Stimulated activated naive CD8-positive, alpha-beta T cell treated with anti-CD3 and anti-CD28 coated beads, Interleukin-15, amount 100 ng/mL, for 72 hours (primary cell): ENCODE measurements at regions not wholly inside any gene's neighbourhood (a gene's known extent, or its start where the extent isn't known, plus 50 kb on each side); places are given as distances from the start of the nearest gene placed in this dataset.

Experiments used
- ATAC-seq: fragments of 150-1000 bp; cut with Tn5 transposase; 2 replicates; pipeline ENCODE4 v1.10.0; 2021; ENCODE audit warnings: mild to moderate bottlenecking, moderate library complexity
- DNase-seq, 2 donors: peaks; one replicate each; pipeline ENCODE4 v3.0.0; 2021 to 2022
- H3K27ac Mint-ChIP-seq, 2 donors: one replicate each; pipeline ENCODE4 v1.8.0; 2022; ENCODE audit warnings: mild to moderate bottlenecking in 2 of 2, mixed read lengths in 2 of 2, moderate library complexity in 2 of 2
- H3K27me3 Mint-ChIP-seq: one replicate; pipeline ENCODE4 v1.8.0; 2022; ENCODE audit warnings: mixed read lengths
- H3K4me1 Mint-ChIP-seq: one replicate; pipeline ENCODE4 v1.8.0; 2022; ENCODE audit warnings: mild to moderate bottlenecking, mixed read lengths
- H3K4me3 Mint-ChIP-seq, 2 donors: one replicate each; pipeline ENCODE4 v1.8.0; 2022; ENCODE audit warnings: mild to moderate bottlenecking in 2 of 2, mixed read lengths in 2 of 2, moderate library complexity in 1 of 2
- H3K9me3 Mint-ChIP-seq, 2 donors: one replicate each; pipeline ENCODE4 v1.8.0; 2022; ENCODE audit warnings: mixed read lengths in 2 of 2

- H3K27ac Mint-ChIP-seq: no peak overlapping the region
- no peaks in the 10 kb centered on the region for H3K27me3 Mint-ChIP-seq
- no peak for ATAC-seq
- H3K9me3 Mint-ChIP-seq: peaks cover 0 to 7% of the 10 kb centered on the region in 2 donors
- DNase-seq: no peak
- H3K4me3 Mint-ChIP-seq: no peak overlapping the region
- H3K4me1 Mint-ChIP-seq: no peaks in the 10 kb centered on the region
Observed at GRCh38 chr18:65477455-65477854, 273.4 kb upstream of the CDH7 start.

- Mint-ChIP-seq H3K4me1 (no peaks in the 10 kb centered on the region), H3K4me3 (no peak overlapping the region), H3K27ac (no peak overlapping the region), H3K9me3 (peaks cover 10 to 12% of the 10 kb centered on the region in 2 donors), H3K27me3 (no peaks in the 10 kb centered on the region)
- no peak for ATAC-seq
- DNase-seq: no peak
Observed at GRCh38 chr18:65468881-65469280, 281.9 kb upstream of the CDH7 start.

GRCh38 chr18:65464361-65464760 lies 286.5 kb upstream of the CDH7 start:
- no peak for ATAC-seq

GRCh38 chr18:65459741-65460140 lies 291.1 kb upstream of the CDH7 start:
- H3K27me3 Mint-ChIP-seq: no peaks in the 10 kb centered on the region
- no peak for DNase-seq
- no peaks in the 10 kb centered on the region for H3K4me1 Mint-ChIP-seq
- H3K27ac Mint-ChIP-seq: no peak overlapping the region
- H3K4me3 Mint-ChIP-seq: no peak overlapping the region
- H3K9me3 Mint-ChIP-seq: peaks cover 6 to 15% of the 10 kb centered on the region in 2 donors
- ATAC-seq: no peak

More at GRCh38 chr18:65464361-65464760, 286.5 kb upstream of the CDH7 start:
- no peak for DNase-seq
- Mint-ChIP-seq H3K9me3 (peaks cover 10 to 22% of the 10 kb centered on the region in 2 donors), H3K4me3 (no peak overlapping the region), H3K27me3 (no peaks in the 10 kb centered on the region), H3K27ac (no peak overlapping the region), H3K4me1 (no peaks in the 10 kb centered on the region)

GRCh38 chr18:65458871-65459270 lies 291.9 kb upstream of the CDH7 start:
- ATAC-seq: no peak
- H3K4me1 Mint-ChIP-seq: no peaks in the 10 kb centered on the region
- H3K27me3 Mint-ChIP-seq: no peaks in the 10 kb centered on the region

GRCh38 chr18:65439188-65439587 lies 311.6 kb upstream of the CDH7 start:
- no peak for DNase-seq
- Mint-ChIP-seq H3K9me3 (peaks cover 0 to 9% of the 10 kb centered on the region in 2 donors), H3K27me3 (no peaks in the 10 kb centered on the region)

More at GRCh38 chr18:65458871-65459270, 291.9 kb upstream of the CDH7 start:
- H3K9me3 Mint-ChIP-seq: peaks cover 3 to 12% of the 10 kb centered on the region in 2 donors
- H3K27ac Mint-ChIP-seq: no peak overlapping the region
- DNase-seq: no peak
- no peak overlapping the region for H3K4me3 Mint-ChIP-seq

GRCh38 chr18:65436430-65436829 lies 314.4 kb upstream of the CDH7 start:
- no peak overlapping the region for H3K4me3 Mint-ChIP-seq
- H3K4me1 Mint-ChIP-seq: no peaks in the 10 kb centered on the region
- DNase-seq (no peak), ATAC-seq (no peak)
- no peaks in the 10 kb centered on the region for H3K27me3 Mint-ChIP-seq
- no peak overlapping the region for H3K27ac Mint-ChIP-seq
- peaks cover 0 to 5% of the 10 kb centered on the region in 2 donors for H3K9me3 Mint-ChIP-seq

More at GRCh38 chr18:65439188-65439587, 311.6 kb upstream of the CDH7 start:
- no peak for ATAC-seq
- Mint-ChIP-seq H3K4me3 (no peak overlapping the region), H3K4me1 (no peaks in the 10 kb centered on the region), H3K27ac (no peak overlapping the region)

GRCh38 chr18:65435534-65435933 lies 315.3 kb upstream of the CDH7 start:
- no peaks in the 10 kb centered on the region for H3K4me1 Mint-ChIP-seq
- DNase-seq (no peak), ATAC-seq (no peak)
- H3K4me3 Mint-ChIP-seq: no peak overlapping the region
- H3K9me3 Mint-ChIP-seq: peaks cover 0 to 5% of the 10 kb centered on the region in 2 donors
- H3K27ac Mint-ChIP-seq: no peak overlapping the region
- no peaks in the 10 kb centered on the region for H3K27me3 Mint-ChIP-seq

GRCh38 chr18:65429601-65430000 lies 321.2 kb upstream of the CDH7 start:
- ATAC-seq: no peak
- no peaks in the 10 kb centered on the region for H3K9me3 Mint-ChIP-seq
- no peak for DNase-seq

GRCh38 chr18:65425366-65425765 lies 325.4 kb upstream of the CDH7 start:
- DNase-seq (no peak), ATAC-seq (no peak)
- Mint-ChIP-seq H3K9me3 (peaks cover 0 to 13% of the 10 kb centered on the region in 2 donors), H3K4me1 (no peaks in the 10 kb centered on the region), H3K27me3 (no peaks in the 10 kb centered on the region), H3K4me3 (no peak overlapping the region), H3K27ac (no peak overlapping the region)

More at GRCh38 chr18:65429601-65430000, 321.2 kb upstream of the CDH7 start:
- H3K27ac Mint-ChIP-seq: no peak overlapping the region
- no peaks in the 10 kb centered on the region for H3K27me3 Mint-ChIP-seq
- no peaks in the 10 kb centered on the region for H3K4me1 Mint-ChIP-seq
- no peak overlapping the region for H3K4me3 Mint-ChIP-seq

- no peak overlapping the region for H3K4me3 Mint-ChIP-seq
- H3K27me3 Mint-ChIP-seq: no peaks in the 10 kb centered on the region
- no peak for DNase-seq
- H3K27ac Mint-ChIP-seq: no peak overlapping the region
- peaks cover 0 to 15% of the 10 kb centered on the region in 2 donors for H3K9me3 Mint-ChIP-seq
- no peaks in the 10 kb centered on the region for H3K4me1 Mint-ChIP-seq
- ATAC-seq: no peak
Observed at GRCh38 chr18:65423776-65424175, 327.0 kb upstream of the CDH7 start.

- no peaks in the 10 kb centered on the region for H3K4me1 Mint-ChIP-seq
- H3K9me3 Mint-ChIP-seq: peaks cover 0 to 15% of the 10 kb centered on the region in 2 donors
- H3K27ac Mint-ChIP-seq: no peak overlapping the region
- DNase-seq (no peak), ATAC-seq (no peak)
- no peaks in the 10 kb centered on the region for H3K27me3 Mint-ChIP-seq
- H3K4me3 Mint-ChIP-seq: no peak overlapping the region
Observed at GRCh38 chr18:65422544-65423136, 328.2 kb upstream of the CDH7 start.

GRCh38 chr18:65415098-65415497 lies 335.7 kb upstream of the CDH7 start:
- ATAC-seq (no peak), DNase-seq (no peak)
- no peak overlapping the region for H3K27ac Mint-ChIP-seq
- H3K4me1 Mint-ChIP-seq: no peaks in the 10 kb centered on the region
- peaks cover 0 to 9% of the 10 kb centered on the region in 2 donors for H3K9me3 Mint-ChIP-seq
- no peak overlapping the region for H3K4me3 Mint-ChIP-seq
- no peaks in the 10 kb centered on the region for H3K27me3 Mint-ChIP-seq

- Mint-ChIP-seq H3K27me3 (no peaks in the 10 kb centered on the region), H3K27ac (no peak overlapping the region), H3K4me1 (no peaks in the 10 kb centered on the region), H3K9me3 (peaks cover 0 to 9% of the 10 kb centered on the region in 2 donors), H3K4me3 (no peak overlapping the region)
- ATAC-seq: no peak
- DNase-seq: no peak
Observed at GRCh38 chr18:65414501-65414900, 336.3 kb upstream of the CDH7 start.

GRCh38 chr18:65411061-65411460 lies 339.8 kb upstream of the CDH7 start:
- Mint-ChIP-seq H3K4me1 (no peaks in the 10 kb centered on the region), H3K27me3 (no peaks in the 10 kb centered on the region), H3K27ac (no peak overlapping the region), H3K4me3 (no peak overlapping the region), H3K9me3 (peaks cover 0 to 9% of the 10 kb centered on the region in 2 donors)
- no peak for ATAC-seq
- no peak for DNase-seq

GRCh38 chr18:65409261-65409660 lies 341.6 kb upstream of the CDH7 start:
- H3K9me3 Mint-ChIP-seq: no peaks in the 10 kb centered on the region
- H3K27me3 Mint-ChIP-seq: no peaks in the 10 kb centered on the region
- ATAC-seq: no peak
- no peak overlapping the region for H3K4me3 Mint-ChIP-seq
- H3K27ac Mint-ChIP-seq: no peak overlapping the region
- H3K4me1 Mint-ChIP-seq: no peaks in the 10 kb centered on the region
- DNase-seq: no peak

GRCh38 chr18:65403534-65403933 lies 347.3 kb upstream of the CDH7 start:
- Mint-ChIP-seq H3K27me3 (no peaks in the 10 kb centered on the region), H3K9me3 (peaks cover 0 to 4% of the 10 kb centered on the region in 2 donors), H3K27ac (no peak overlapping the region), H3K4me3 (no peak overlapping the region), H3K4me1 (no peaks in the 10 kb centered on the region)
- no peak for ATAC-seq
- DNase-seq: no peak
